ENCODE measurements at regions not wholly inside any gene's neighbourhood (a gene's known extent, or its start where the extent isn't known, plus 50 kb on each side); places are given as distances from the start of the nearest gene placed in this dataset.

DNA sequence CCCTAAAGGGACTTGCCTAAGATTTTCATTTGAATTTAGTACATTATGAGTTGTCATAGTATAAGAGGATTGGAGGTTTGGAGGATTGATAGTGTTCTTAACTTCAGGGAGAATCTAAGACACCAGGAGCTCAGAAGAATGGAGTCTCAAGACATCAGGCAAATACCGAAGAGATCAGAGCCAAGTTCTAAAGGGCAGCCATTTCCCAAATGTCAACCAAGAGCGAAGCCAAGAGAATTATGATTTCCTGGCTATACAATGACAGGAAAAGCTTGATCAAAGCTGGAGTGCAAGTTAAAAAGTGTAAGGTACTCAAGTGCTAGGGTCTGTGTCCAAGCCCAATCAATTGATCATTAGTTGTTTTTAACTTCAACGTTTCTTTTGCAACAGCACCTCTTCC lies 283.0 kb upstream of the FN1 start:
- DNase-seq (ENCODE audit: extremely low spot score), result no peak
- TF ChIP-seq HDGF (IDR thresholded peaks at IDR 0.05; ENCODE audit: borderline replicate concordance) (no peak), LEF1 (IDR thresholded peaks at IDR 0.05; ENCODE audit: borderline replicate concordance) (no peak), ELF4 (IDR thresholded peaks at IDR 0.05) (no peak), ZNF384 (IDR thresholded peaks at IDR 0.05) (no peak), FOXK2 (IDR thresholded peaks at IDR 0.05) (no peak), BHLHE40 (IDR thresholded peaks at IDR 0.05; ENCODE audit: borderline replicate concordance) (no peak), ARNT (IDR thresholded peaks at IDR 0.05) (no peak)
- TF ChIP-seq, protein P1, sequence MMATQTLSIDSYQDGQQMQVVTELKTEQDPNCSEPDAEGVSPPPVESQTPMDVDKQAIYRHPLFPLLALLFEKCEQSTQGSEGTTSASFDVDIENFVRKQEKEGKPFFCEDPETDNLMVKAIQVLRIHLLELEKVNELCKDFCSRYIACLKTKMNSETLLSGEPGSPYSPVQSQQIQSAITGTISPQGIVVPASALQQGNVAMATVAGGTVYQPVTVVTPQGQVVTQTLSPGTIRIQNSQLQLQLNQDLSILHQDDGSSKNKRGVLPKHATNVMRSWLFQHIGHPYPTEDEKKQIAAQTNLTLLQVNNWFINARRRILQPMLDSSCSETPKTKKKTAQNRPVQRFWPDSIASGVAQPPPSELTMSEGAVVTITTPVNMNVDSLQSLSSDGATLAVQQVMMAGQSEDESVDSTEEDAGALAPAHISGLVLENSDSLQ (IDR thresholded peaks at IDR 0.05), result no peak
- POLR2A ChIA-PET, result no interaction called here
- CTCF ChIA-PET, result no interaction called here

DNA sequence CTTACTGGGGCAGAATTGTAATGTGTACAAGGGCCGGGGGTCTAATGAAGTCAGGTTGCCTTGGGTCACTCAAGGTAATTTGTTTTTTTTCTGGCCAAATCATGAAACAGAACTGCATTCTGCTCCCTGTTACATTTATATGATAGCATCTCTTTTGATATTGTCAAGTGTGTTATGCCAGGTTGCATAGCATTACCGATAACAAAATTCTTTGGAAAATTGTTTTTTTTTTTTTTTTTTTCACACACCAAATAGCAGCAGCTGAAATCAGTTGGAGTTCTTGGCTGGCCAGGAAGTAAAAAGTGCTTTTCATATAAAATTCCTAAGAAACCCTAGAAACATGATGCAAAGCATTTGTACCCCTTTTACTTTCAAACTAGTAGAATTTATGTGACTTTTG lies 282.6 kb upstream of the FN1 start:
- CTCF ChIA-PET, result interaction anchor here (0.8 kb wide), 1 partner anchor 67 kb away, joined by 3 read pairs; no protein-coding TSS in a partner anchor
- TF ChIP-seq L3MBTL2 (conservative IDR thresholded peaks at IDR 0.05), result no peak
- TF ChIP-seq NFRKB (IDR thresholded peaks at IDR 0.05), result no peak
- TF ChIP-seq HDGF (IDR thresholded peaks at IDR 0.05; ENCODE audit: borderline replicate concordance), result no peak
- TF ChIP-seq SP1 (IDR thresholded peaks at IDR 0.05), result no peak
- no peak for TF ChIP-seq SUZ12 (IDR thresholded peaks at IDR 0.05)
- no peak for TF ChIP-seq LEF1 (IDR thresholded peaks at IDR 0.05; ENCODE audit: borderline replicate concordance)
- no peak for TF ChIP-seq ELF4 (IDR thresholded peaks at IDR 0.05)
- no peak for TF ChIP-seq TARDBP (IDR thresholded peaks at IDR 0.05)
- TF ChIP-seq ZNF384 (IDR thresholded peaks at IDR 0.05), result no peak
- TF ChIP-seq ARNT (IDR thresholded peaks at IDR 0.05), result no peak
- no peak for TF ChIP-seq FOXA1 (IDR thresholded peaks at IDR 0.05)
- DNase-seq (ENCODE audit: extremely low spot score), result no peak
- POLR2A ChIA-PET, result no interaction called here

DNA sequence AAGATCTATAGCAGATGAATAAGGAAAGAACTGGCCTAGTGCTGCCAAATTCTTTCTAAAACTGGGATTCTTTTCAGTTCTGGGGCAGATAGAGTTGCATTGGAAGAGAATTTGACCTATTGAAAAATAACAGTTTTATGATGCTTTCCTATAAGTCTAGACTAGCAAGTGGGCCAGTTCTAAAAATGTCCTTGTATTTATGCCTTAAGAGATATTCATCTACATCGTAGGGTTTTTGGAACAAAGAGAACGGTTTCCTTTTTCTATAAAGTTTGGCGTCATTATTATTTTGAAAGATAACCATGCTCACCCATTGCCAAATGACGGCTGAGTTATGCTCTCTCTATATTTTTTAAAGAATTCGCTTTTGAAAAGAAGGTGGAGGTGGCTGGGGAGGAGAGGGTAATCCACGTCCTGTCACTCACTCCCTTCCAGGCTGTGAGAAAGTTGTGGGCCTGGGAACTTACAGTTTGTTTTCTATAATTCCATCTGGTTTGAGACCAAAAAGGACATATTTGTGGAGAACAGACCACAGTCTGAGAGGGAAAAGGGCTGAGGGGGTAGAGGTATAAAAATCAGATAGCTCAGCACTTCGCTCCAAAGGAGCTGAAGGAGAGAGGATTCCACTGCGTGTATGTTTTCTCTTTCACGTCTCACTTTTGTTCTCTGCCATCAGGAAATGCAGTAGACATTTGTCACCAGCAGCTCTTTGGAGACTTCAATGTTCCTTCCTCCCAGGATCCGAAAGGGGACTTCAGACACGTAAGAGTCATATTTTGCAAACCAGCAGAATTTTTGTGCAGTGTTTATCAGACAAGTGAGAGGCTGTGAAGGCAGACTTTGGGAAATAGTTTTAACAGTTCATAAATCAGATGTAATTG lies 281.9 kb upstream of the FN1 start:
- POLR2A ChIA-PET, result no interaction called here
- no peak for TF ChIP-seq SP1 (IDR thresholded peaks at IDR 0.05)
- no peak for TF ChIP-seq FOXA1 (IDR thresholded peaks at IDR 0.05)
- no peak for TF ChIP-seq TARDBP (IDR thresholded peaks at IDR 0.05)
- TF ChIP-seq ARNT (IDR thresholded peaks at IDR 0.05), result no peak
- no peak for TF ChIP-seq ZNF384 (IDR thresholded peaks at IDR 0.05)
- TF ChIP-seq CTBP1 (IDR thresholded peaks at IDR 0.05; ENCODE audit: borderline replicate concordance), result no peak
- TF ChIP-seq, protein P1 (IDR thresholded peaks at IDR 0.05), result no peak
- TF ChIP-seq FOXK2 (IDR thresholded peaks at IDR 0.05), result no peak
- CTCF ChIA-PET, result interaction anchor here (0.8 kb wide), 1 partner anchor 68 kb away, joined by 3 read pairs; no protein-coding TSS in a partner anchor
- DNase-seq (ENCODE audit: extremely low spot score), result no peak

DNA sequence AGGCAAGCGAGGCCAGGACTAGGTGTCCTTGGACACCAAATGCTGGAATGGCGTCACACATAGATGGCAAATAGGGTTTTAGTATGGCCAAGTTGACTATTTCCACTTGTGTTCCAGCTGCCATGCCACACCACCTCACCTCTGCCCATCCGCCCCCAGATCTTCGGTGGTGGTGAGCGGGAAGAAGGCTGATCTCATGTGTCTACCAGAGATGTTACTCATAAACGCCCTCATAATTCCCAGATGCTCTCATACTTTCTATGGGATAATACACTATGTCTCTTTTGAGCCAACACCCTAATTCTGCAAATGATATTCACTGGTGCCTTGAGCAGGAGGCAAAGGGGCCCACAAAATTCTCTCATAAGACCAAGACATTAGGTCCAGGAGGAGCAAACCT lies 281.1 kb upstream of the FN1 start:
- TF ChIP-seq CTBP1 (IDR thresholded peaks at IDR 0.05; ENCODE audit: borderline replicate concordance) (no peak), ARNT (IDR thresholded peaks at IDR 0.05) (no peak), LEF1 (IDR thresholded peaks at IDR 0.05; ENCODE audit: borderline replicate concordance) (no peak), ZNF384 (IDR thresholded peaks at IDR 0.05) (no peak), NFRKB (IDR thresholded peaks at IDR 0.05) (no peak), TARDBP (IDR thresholded peaks at IDR 0.05) (no peak), HDGF (IDR thresholded peaks at IDR 0.05; ENCODE audit: borderline replicate concordance) (no peak), ELF4 (IDR thresholded peaks at IDR 0.05) (no peak), FOXK2 (IDR thresholded peaks at IDR 0.05) (no peak), FOXA1 (IDR thresholded peaks at IDR 0.05) (no peak), SUZ12 (IDR thresholded peaks at IDR 0.05) (no peak), L3MBTL2 (conservative IDR thresholded peaks at IDR 0.05) (no peak), SP1 (IDR thresholded peaks at IDR 0.05) (no peak), BHLHE40 (IDR thresholded peaks at IDR 0.05; ENCODE audit: borderline replicate concordance) (no peak), FOXM1 (IDR thresholded peaks at IDR 0.05; ENCODE audit: borderline replicate concordance) (no peak)
- TF ChIP-seq, protein P1 (IDR thresholded peaks at IDR 0.05), result no peak
- CTCF ChIA-PET, result no interaction called here
- no peak for DNase-seq (ENCODE audit: extremely low spot score)
- POLR2A ChIA-PET, result no interaction called here

DNA sequence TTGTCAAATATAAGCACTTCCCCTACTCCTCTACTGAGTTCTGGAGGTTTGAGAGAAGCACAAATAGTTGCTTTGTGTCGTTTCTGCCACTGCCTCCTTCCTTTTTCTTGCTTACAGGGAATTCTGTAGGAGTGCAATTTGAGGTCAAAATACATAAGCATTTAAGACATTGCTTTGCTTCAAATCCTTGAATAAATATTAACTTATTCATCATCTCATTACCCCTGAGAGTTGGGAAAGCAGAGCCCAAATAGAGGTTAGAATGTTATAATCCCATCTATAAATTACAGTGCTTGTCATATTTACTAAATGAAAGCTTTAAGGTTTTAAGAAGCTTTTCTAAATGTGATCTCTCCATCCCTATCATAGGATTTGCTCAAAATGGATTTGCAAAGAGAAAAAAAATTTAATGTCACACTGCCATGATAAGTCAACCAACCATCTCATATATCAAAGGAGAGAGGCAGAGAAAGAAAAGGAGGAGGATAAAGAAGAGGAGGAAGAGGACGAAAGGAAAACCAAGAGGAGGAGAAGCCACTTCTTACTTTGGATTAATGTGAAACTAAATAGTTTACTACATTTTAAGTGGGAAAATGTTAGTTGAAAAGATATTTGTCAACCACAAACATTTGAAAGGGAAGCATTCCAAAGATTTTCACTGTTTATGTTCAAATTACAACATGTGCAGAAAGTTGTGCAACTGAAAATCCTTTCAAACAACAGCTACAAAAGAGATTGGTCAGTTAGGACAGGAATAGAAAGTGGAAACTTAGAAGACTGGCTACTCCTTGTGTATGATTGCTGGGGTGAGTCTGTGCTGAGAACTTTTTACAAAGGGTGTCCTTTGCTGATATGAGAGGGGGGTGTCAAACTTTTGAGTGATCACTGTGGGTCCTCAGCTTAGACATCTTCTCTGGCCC lies 277.3 kb upstream of the FN1 start:
- DNase-seq (ENCODE audit: extremely low spot score), result no peak
- CTCF ChIA-PET, result no interaction called here
- no peak for TF ChIP-seq SUZ12 (IDR thresholded peaks at IDR 0.05)
- no peak for TF ChIP-seq FOXM1 (IDR thresholded peaks at IDR 0.05; ENCODE audit: borderline replicate concordance)
- TF ChIP-seq L3MBTL2 (conservative IDR thresholded peaks at IDR 0.05), result no peak
- POLR2A ChIA-PET, result no interaction called here

Data from HEK293T (cell line).